GM18868 (cell line): ENCODE measurements at regions not wholly inside any gene's neighbourhood (a gene's known extent, or its start where the extent isn't known, plus 50 kb on each side); places are given as distances from the start of the nearest gene placed in this dataset.

Source experiments
- ATAC-seq: cut with Tn5 transposase; IDR thresholded peaks from one replicate; pipeline ENCODE4 v1.9.1; 2021; ENCODE audit warnings: mild to moderate bottlenecking, moderate library complexity; ENCODE audit not compliant: unreplicated experiment

DNA sequence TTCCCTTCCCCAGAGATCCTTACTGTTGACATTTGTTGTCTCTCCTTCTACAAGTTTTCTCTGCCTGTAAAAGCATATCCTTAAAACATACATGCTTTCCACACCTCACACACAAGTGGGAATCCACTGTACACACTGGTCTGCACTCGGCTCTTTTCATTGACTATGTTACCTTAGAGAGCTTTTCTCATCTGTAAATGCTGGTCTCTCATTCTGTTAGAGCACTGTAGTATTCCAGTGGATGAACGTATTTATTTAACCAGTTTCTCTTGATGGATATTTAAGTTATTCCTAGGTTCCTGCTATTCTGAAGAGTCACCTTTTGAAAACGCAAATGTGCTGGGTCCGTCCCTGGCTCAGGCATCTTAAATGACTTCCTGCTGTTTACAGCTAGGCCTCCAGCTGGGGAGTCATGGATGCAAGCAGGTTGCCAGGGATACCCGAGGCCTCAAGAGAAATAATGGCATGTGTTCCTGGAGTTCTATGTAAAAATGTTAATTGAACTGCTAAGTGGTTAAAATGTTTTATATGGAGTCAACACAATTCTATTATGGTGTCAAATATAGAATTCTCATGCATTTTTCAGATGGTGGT is 61.1 kb upstream of the TGM3 start:
- no peak for ATAC-seq

DNA sequence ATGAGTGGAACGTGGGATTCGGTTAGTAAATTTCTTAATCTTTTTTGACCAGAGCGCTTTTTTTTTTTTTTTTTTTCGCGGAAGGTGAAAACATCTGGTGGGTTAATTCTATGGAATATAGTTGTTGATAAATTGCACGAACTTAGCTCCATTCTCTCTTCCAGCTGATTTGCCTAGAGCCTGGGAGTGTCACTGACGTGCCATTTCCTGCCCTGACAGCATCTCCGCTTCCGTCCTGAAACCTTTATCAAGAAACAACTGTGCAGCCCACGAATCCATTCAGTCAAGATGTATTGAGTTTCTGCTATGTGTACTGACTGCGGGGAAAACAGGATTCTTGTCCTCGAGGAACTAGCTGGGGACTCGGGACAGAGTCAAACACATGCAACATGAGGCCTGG is 59.5 kb upstream of the TGM3 start:
- no peak for ATAC-seq

DNA sequence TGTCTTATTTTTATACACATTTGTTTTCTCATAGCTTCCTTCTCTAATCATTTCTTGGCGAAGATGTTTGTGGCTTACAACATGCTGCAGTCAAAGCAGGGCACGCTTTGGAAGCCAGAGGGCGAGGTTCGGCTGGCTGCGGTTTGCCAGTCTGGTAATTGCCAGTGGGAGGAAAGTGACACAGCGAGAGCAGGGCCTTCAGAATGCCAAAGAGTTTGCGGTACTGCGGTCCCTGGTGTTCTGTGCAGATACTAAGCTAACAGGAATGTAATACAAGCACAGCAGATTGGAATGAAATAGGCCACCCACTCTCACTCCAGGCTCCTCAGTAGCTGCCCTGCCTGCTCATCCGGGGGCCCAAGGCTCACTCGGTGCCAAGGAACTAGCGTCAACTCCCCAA is 58.7 kb upstream of the TGM3 start:
- no peak for ATAC-seq

- ATAC-seq = no peak
Observed at GRCh38 chr20:2238601-2239000, 57.2 kb upstream of the TGM3 start.

GRCh38 chr20:2240835-2241234 is 55.0 kb upstream of the TGM3 start:
- ATAC-seq = no peak

DNA sequence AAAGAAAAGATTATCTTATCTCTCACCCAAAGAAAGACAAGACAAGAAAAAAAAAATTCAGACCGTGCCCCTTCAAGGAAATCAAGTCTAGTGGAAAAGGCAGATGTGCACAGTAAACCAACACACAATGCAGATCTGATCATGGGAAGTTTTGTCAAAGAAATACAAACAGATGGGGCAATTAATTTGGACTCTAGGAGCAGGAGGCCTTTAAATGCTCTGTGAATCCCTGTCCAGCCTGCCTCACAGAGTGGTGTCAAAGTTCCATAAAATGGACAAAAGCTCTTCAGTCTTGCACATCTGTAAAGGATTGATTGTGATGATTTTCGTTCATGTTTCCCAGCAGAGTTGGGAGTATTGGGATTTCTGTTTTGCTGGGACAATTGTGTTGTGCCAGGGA is 53.1 kb upstream of the TGM3 start:
- no peak for ATAC-seq

DNA sequence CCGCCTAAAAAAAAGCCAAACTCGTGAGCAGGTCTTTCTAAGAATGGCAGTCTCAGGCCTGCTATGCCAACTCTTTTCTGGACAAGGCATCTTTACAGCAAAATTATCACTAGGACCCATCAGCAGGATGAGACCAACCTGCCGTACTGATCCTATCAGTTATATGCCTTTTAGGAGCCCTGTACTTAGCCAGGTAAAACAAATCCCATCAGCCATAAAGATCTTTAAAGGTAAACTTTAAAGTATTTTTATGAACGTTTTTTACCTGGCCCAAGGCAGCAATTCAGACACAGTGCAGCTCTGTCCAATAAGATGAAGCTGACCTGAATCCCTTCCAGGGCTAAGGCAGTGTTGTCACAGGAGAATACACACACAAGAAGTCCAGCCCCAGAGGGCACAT is 51.3 kb upstream of the TGM3 start:
- no peak for ATAC-seq

GRCh38 chr20:2244993-2245392 is 50.8 kb upstream of the TGM3 start:
- ATAC-seq = no peak

DNA sequence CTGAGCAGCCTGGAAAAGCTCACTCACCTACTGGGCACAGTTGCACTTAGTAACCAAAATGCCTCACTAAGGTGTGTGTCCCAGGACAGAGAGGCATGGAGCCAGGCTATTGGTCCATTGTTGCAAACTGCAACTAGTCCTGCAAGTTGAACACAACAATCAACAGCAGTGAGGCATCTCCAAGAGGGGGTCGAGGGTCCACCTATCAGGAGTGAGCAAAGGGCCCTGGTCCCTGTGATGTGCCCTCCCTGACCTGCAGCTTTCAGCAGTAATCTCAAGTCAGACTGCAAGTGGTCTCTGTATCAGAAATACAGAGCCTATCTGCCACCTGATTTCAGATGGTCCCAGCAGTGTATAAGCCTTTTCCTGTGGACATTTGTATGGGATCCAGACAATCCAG is 50.2 kb upstream of the TGM3 start:
- ATAC-seq = no peak
